Vagina (tissue), 2 donors: ENCODE measurements at regions not wholly inside any gene's neighbourhood (a gene's known extent, or its start where the extent isn't known, plus 50 kb on each side); places are given as distances from the start of the nearest gene placed in this dataset.

Experiments used
- POLR2AphosphoS5 ChIP-seq, 2 donors: sonication (generic); formaldehyde crosslinking; IDR thresholded peaks; one replicate each; pipeline ENCODE4 v1.9.0; 2017; ENCODE audit warnings: antibody characterized with exemption in 2 of 2, mild to moderate bottlenecking in 2 of 2, low read depth in 1 of 2; ENCODE audit not compliant: insufficient read depth in 1 of 2
- TF ChIP-seq, protein P1 (sequence below), 3 experiments: fragments of 450-650 bp in 2 of 3; fragments of 200-600 bp in 1 of 3; sonication (generic) in 1 of 3; IDR thresholded peaks; one replicate each; pipeline ENCODE4 v1.5.1; 2017 to 2019; ENCODE audit warnings: antibody characterized with exemption in 3 of 3, mild to moderate bottlenecking in 2 of 3, moderate library complexity in 2 of 3

DNA sequence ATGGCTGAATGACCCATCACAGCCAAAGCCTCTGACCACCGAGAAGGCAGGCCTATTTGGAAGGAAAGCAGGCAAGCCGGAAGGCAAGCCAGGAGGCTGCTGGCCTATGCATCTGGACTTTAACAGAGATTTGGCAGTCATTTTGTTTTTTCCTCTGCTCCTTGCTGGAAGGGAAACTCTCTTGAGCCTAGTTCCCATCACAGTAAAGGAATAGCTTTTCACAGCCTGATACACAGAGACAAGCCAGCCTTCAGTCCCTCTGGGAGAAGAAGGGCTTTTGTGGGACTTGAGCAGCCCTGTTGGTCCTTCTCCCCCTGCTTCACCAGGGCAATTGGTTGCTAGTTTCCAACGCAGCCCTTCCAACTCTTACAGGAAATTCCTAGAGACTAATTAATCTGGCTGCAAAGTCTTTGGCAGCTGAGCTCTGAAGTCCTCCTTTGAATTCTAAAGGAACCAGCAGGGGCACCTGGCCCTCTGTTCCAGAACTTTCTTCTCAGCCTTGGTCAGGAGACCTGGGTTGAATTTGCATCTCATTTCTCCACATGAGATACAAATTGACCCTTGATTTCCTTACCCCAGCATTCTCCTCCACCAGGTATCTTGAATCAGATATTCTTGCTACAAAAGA, 157.3 kb upstream of the EPB41L4A start:
- TF ChIP-seq, protein P1, sequence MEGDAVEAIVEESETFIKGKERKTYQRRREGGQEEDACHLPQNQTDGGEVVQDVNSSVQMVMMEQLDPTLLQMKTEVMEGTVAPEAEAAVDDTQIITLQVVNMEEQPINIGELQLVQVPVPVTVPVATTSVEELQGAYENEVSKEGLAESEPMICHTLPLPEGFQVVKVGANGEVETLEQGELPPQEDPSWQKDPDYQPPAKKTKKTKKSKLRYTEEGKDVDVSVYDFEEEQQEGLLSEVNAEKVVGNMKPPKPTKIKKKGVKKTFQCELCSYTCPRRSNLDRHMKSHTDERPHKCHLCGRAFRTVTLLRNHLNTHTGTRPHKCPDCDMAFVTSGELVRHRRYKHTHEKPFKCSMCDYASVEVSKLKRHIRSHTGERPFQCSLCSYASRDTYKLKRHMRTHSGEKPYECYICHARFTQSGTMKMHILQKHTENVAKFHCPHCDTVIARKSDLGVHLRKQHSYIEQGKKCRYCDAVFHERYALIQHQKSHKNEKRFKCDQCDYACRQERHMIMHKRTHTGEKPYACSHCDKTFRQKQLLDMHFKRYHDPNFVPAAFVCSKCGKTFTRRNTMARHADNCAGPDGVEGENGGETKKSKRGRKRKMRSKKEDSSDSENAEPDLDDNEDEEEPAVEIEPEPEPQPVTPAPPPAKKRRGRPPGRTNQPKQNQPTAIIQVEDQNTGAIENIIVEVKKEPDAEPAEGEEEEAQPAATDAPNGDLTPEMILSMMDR (IDR thresholded peaks at IDR 0.05), result no peak
- TF ChIP-seq POLR2AphosphoS5 (IDR thresholded peaks at IDR 0.05; ENCODE audit: insufficient read depth in 1 of 2, low read depth in 1 of 2), result no peak
